Esophagus squamous epithelium (tissue), 5 donors: ENCODE measurements at regions not wholly inside any gene's neighbourhood (a gene's known extent, or its start where the extent isn't known, plus 50 kb on each side); places are given as distances from the start of the nearest gene placed in this dataset.

ENCODE experiments used
- DNase-seq: peaks from one replicate; lab custom pipeline; 2025; lab: John Stamatoyannopoulos, UW
- H3K27ac ChIP-seq, 4 donors: fragments of 200-600 bp; sonication (generic); one replicate each; pipeline ENCODE4 v1.5.1; 2016 to 2019; ENCODE audit warnings: mild to moderate bottlenecking in 1 of 4
- H3K27me3 ChIP-seq, 4 donors: fragments of 200-600 bp; sonication (generic); 1 replicate in 3 of 4; 2 replicates in 1 of 4; pipeline versions ENCODE4 v1.5.1 to v1.6.0; 2017 to 2021; ENCODE audit warnings: antibody characterized with exemption in 1 of 4
- H3K36me3 ChIP-seq, 3 donors: fragments of 200-600 bp; sonication (generic); one replicate each; pipeline ENCODE4 v1.5.1; 2016 to 2019
- H3K4me1 ChIP-seq, 3 donors: fragments of 200-600 bp; sonication (generic); one replicate each; pipeline ENCODE4 v1.5.1; 2017 to 2019
- H3K4me3 ChIP-seq, 4 donors: fragments of 200-600 bp; sonication (generic); 1 replicate in 3 of 4; 2 replicates in 1 of 4; pipeline ENCODE4 v1.5.1; 2016 to 2019; ENCODE audit warnings: mild to moderate bottlenecking in 2 of 4, moderate library complexity in 1 of 4
- H3K9me3 ChIP-seq, 3 donors: fragments of 200-600 bp; sonication (generic); one replicate each; pipeline ENCODE4 v1.5.1; 2016 to 2019
- POLR2A ChIP-seq, 4 donors: fragments of 450-650 bp; IDR thresholded peaks; one replicate each; pipeline ENCODE4 v1.6.1; 2017; ENCODE audit warnings: antibody characterized with exemption in 4 of 4, mild to moderate bottlenecking in 4 of 4, moderate library complexity in 3 of 4
- WGBS, 2 donors: methylation state at CpG; one replicate each; pipeline ENCODE4 v1.1.5; 2018; 5-methylcytosine and 5-hydroxymethylcytosine counted together
- intact Hi-C: fragments of 100-400 bp; cut with DNase I; formaldehyde crosslinking; loops from one replicate; pipeline ENCODE4 v1.15.0; 2022
- TF ChIP-seq, protein P1 (sequence below), 6 experiments: fragments of 450-650 bp in 4 of 6; fragments of 200-600 bp in 2 of 6; sonication (generic) in 2 of 6; IDR thresholded peaks; one replicate each; pipeline ENCODE4 v1.5.1; 2016 to 2019; ENCODE audit warnings: antibody characterized with exemption in 6 of 6, mild to moderate bottlenecking in 4 of 6, moderate library complexity in 4 of 6
- donor health status: DM: yes; HTN: yes; CAD: no.

DNA sequence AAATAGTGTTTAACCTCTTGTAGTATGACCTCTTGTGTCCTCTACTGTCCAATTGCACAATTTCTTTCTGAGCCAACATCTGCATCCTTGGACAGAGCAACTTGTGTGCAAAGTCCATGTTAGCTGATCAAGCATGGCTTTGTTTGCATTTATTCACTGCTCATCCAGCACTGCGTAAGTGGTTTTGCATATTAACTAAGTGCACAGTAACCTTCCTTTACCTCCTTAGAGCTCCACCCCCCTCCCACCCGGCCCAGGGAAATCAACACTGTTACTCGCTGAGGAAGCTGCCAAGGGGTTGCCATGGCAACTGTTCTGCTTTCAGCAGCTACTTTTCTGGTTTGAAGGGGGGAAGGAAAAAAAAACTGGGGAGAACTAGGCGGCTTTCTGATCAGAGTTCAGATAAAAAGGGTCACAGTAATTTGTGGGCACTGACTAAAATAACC is 153.5 kb upstream of the KLF12 start:
- H3K27me3 ChIP-seq = no peaks in the 10 kb centered on the region
- no peaks in the 10 kb centered on the region for H3K36me3 ChIP-seq
- H3K9me3 ChIP-seq = no peaks in the 10 kb centered on the region
- intact Hi-C loops = no loop called here
- TF ChIP-seq POLR2A (IDR thresholded peaks at IDR 0.05) = no peak
- TF ChIP-seq, protein P1, sequence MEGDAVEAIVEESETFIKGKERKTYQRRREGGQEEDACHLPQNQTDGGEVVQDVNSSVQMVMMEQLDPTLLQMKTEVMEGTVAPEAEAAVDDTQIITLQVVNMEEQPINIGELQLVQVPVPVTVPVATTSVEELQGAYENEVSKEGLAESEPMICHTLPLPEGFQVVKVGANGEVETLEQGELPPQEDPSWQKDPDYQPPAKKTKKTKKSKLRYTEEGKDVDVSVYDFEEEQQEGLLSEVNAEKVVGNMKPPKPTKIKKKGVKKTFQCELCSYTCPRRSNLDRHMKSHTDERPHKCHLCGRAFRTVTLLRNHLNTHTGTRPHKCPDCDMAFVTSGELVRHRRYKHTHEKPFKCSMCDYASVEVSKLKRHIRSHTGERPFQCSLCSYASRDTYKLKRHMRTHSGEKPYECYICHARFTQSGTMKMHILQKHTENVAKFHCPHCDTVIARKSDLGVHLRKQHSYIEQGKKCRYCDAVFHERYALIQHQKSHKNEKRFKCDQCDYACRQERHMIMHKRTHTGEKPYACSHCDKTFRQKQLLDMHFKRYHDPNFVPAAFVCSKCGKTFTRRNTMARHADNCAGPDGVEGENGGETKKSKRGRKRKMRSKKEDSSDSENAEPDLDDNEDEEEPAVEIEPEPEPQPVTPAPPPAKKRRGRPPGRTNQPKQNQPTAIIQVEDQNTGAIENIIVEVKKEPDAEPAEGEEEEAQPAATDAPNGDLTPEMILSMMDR (IDR thresholded peaks at IDR 0.05) = no peak
- DNase-seq = peak; percentile 34
- H3K27ac ChIP-seq = peak overlapping the region in 2 of 4 donors; percentile 16 to 30
- peaks cover 10 to 40% (median 19%) of the 10 kb centered on the region in 3 donors for H3K4me1 ChIP-seq
- WGBS, 2 donors = 6 to 8% methylated on average over 4 of the region's 4 CpGs
- peak overlapping the region in 3 of 4 donors; percentile 20 to 41 (median 23) for H3K4me3 ChIP-seq

DNA sequence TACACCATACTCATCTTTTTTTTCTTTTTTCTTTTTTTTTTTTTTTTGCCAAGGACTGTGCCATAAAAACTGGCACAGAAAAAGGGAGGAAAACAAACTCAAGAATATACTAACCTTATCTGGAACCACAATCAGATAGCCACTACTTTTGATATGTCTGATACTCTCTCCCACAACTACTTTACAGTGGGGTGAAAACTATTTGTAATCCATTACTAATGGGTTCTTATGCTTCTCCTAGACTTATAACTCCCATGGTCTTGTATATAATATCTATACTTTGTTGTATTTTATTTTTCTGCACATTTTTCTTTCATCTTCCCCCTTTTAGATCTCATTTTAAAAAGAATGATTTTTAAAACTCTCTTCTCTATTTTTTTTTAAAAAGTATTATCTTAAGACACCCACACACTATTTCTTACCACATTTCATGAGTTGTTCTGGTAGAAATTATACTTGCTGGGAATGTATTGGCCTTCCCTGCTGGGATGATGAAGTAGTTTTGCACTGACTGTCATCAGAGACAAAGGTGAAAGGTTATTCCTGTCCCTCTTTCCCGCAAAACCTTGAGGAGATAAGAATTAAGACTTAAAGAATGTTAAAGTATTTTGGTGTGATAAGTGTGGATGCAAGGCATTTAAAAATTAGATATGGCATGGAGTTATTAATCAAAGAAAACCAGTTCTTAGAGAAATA is 146.7 kb upstream of the KLF12 start:
- intact Hi-C loops = no loop called here
- H3K4me1 ChIP-seq = no peaks in the 10 kb centered on the region
- H3K27ac ChIP-seq = no peak overlapping the region
- peaks cover 0 to 7% (median 0%) of the 10 kb centered on the region in 4 donors for H3K27me3 ChIP-seq
- TF ChIP-seq, protein P1 (IDR thresholded peaks at IDR 0.05) = no peak
- no peak for TF ChIP-seq POLR2A (IDR thresholded peaks at IDR 0.05)
- 47 to 80% methylated on average over 1 of the region's 1 CpG for WGBS, 2 donors
- H3K4me3 ChIP-seq = no peak overlapping the region
- H3K9me3 ChIP-seq = no peaks in the 10 kb centered on the region
- DNase-seq = no peak
- no peaks in the 10 kb centered on the region for H3K36me3 ChIP-seq

DNA sequence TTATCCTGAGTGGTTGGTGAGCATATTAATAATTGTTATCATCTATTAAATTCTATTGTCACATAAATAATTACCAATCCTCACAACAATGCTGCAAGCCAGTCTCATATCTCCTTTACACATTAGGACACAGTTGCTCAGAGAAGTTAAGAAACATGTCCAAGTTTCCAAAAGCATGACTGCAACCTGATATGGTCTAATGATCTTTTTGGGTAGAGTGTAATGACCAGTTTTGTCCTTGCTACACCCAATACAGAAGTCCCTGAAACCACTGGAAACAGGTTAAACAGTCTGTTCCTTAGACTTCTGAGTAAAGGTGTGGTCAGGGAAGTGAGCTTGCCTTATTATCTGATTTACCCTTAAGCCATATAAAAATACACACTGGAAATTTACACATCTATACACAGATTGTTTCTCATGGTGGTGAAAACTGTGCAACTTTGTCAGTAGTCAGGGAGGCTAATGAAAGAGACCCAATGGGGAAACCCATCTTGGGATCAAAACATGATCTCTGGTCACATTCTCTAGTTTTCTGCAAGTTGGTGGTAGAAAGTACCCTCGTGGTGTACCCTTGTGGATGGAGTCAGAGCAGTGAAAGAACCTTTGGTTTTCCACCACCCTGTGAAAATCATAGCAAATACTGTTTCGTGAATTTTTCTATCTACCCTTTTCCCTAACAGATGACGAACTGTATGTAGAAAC is 146.0 kb upstream of the KLF12 start:
- intact Hi-C loops = no loop called here
- no peaks in the 10 kb centered on the region for H3K9me3 ChIP-seq
- H3K4me1 ChIP-seq = no peaks in the 10 kb centered on the region
- no peak for DNase-seq
- H3K27me3 ChIP-seq = peaks cover 0 to 7% (median 0%) of the 10 kb centered on the region in 4 donors
- 72 to 79% methylated on average over 3 of the region's 3 CpGs for WGBS, 2 donors
- no peaks in the 10 kb centered on the region for H3K36me3 ChIP-seq
- H3K27ac ChIP-seq = no peak overlapping the region
- TF ChIP-seq POLR2A (IDR thresholded peaks at IDR 0.05) = no peak
- TF ChIP-seq, protein P1 (IDR thresholded peaks at IDR 0.05) = no peak
- H3K4me3 ChIP-seq = no peak overlapping the region

DNA sequence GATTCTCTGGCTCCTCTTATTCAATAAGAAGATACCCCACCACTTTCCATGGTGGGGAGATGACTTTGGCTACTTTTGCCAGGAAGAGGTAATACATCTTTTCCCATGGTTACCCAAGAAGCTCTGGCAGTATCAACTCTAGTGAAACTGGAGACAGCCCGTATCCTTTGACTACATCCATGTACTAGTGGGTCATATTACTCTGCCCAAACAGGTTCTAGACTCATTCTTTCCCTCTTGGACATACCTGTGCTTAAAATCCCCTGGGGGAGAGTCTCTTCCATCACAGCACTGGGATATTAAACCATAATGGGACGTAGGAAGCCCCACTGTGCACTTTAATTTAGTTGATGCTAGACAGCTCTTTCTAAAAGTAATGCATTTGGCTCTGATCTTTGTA is 144.7 kb upstream of the KLF12 start:
- 54 to 78% methylated on average over 2 of the region's 2 CpGs for WGBS, 2 donors

More for the DNA sequence above, 144.7 kb upstream of the KLF12 start:
- TF ChIP-seq POLR2A (IDR thresholded peaks at IDR 0.05) = no peak
- TF ChIP-seq, protein P1 (IDR thresholded peaks at IDR 0.05) = no peak
- intact Hi-C loops = no loop called here
- Histone ChIP-seq H3K27ac (no peak overlapping the region), H3K4me3 (no peak overlapping the region), H3K36me3 (no peaks in the 10 kb centered on the region), H3K4me1 (no peaks in the 10 kb centered on the region), H3K27me3 (peaks cover 0 to 7% (median 0%) of the 10 kb centered on the region in 4 donors), H3K9me3 (no peaks in the 10 kb centered on the region)
- no peak for DNase-seq
